IMR-90 (cell line): ENCODE measurements at regions not wholly inside any gene's neighbourhood (a gene's known extent, or its start where the extent isn't known, plus 50 kb on each side); places are given as distances from the start of the nearest gene placed in this dataset.
"Not testable (repeated sequence)": the region's sequence is repeated elsewhere in the genome, so short reads cannot be mapped to it uniquely, and the experiment has no call there.

ENCODE experiments used
- ATAC-seq: fragments of 200-7000 bp; cut with Tn5 transposase; 2 replicates; pipeline ENCODE4 v1.9.1; 2020; ENCODE audit warnings: low read depth, mild to moderate bottlenecking, moderate library complexity
- BruUV-seq: library from RNA; stranded (reverse); fragments of 400-500 nt; replicated peaks from 2 replicates; lab custom pipeline; 2021; lab: Mats Ljungman, UMichigan
- CTCF ChIA-PET: fragments of 300-600 bp; formaldehyde crosslinking; extraction: SDS; loops from one replicate; lab custom pipeline; 2021; ENCODE audit warnings: antibody characterized with exemption; lab: Yijun Ruan, JAX
- POLR2A ChIA-PET: fragments of 300-600 bp; sonication (Branson Sonifier 250); formaldehyde crosslinking; loops from one replicate; lab custom pipeline; 2022; ENCODE audit warnings: antibody characterized with exemption; ENCODE audit not compliant: unreplicated experiment; lab: Charles Lee
- DNase-seq: peaks from one replicate; pipeline ENCODE4 v3.0.0; 2013
- H2AFZ ChIP-seq: replicated peaks from 2 replicates; pipeline ENCODE3; 2013; ENCODE audit warnings: low read length, mild to moderate bottlenecking; ENCODE audit not compliant: poor library complexity
- H2AK5ac ChIP-seq: 2 replicates; pipeline ENCODE4 v1.6.1; 2013; ENCODE audit warnings: low read depth, low read length, inconsistent platforms
- H2AK9ac ChIP-seq: replicated peaks from 2 replicates; pipeline ENCODE3; 2013; ENCODE audit warnings: mild to moderate bottlenecking, low read depth, low read length, moderate library complexity; ENCODE audit not compliant: poor library complexity
- H2BK120ac ChIP-seq: 2 replicates; pipeline ENCODE4 v1.6.1; 2013; ENCODE audit warnings: low read depth, low read length, inconsistent platforms
- H2BK15ac ChIP-seq: 3 replicates; pipeline ENCODE4 v1.6.1; 2013; ENCODE audit warnings: low read depth, low read length, inconsistent platforms
- H2BK20ac ChIP-seq: 2 replicates; pipeline ENCODE4 v1.6.1; 2013; ENCODE audit warnings: low read depth, mild to moderate bottlenecking, inconsistent platforms, low read length, moderate library complexity
- H2BK5ac ChIP-seq: 2 replicates; pipeline ENCODE4 v1.6.1; 2013; ENCODE audit warnings: mild to moderate bottlenecking, low read depth, low read length, inconsistent platforms; ENCODE audit not compliant: poor library complexity, severe bottlenecking
- H3K14ac ChIP-seq: replicated peaks from 2 replicates; pipeline ENCODE4 v1.6.1; 2013; ENCODE audit warnings: low read depth, low read length, inconsistent platforms
- H3K18ac ChIP-seq: 2 replicates; pipeline ENCODE4 v1.6.1; 2013; ENCODE audit warnings: low read depth, low read length, control low read depth
- H3K23ac ChIP-seq: 2 replicates; pipeline ENCODE4 v1.6.1; 2013; ENCODE audit warnings: low read depth, low read length, inconsistent platforms
- H3K27ac ChIP-seq: 2 replicates; pipeline ENCODE4 v1.5.1; 2013; ENCODE audit warnings: mild to moderate bottlenecking, control low read depth, low read length; ENCODE audit not compliant: insufficient read depth
- H3K27me3 ChIP-seq: 2 replicates; pipeline ENCODE4 v1.6.1; 2013; ENCODE audit warnings: low read length; ENCODE audit not compliant: control insufficient read depth, insufficient read depth
- H3K36me3 ChIP-seq: 2 replicates; pipeline ENCODE4 v1.6.1; 2013; ENCODE audit warnings: low read length, mixed read lengths; ENCODE audit not compliant: control insufficient read depth, insufficient read depth
- H3K4ac ChIP-seq: 2 replicates; pipeline ENCODE4 v1.6.1; 2013; ENCODE audit warnings: low read depth, low read length, inconsistent platforms
- H3K4me1 ChIP-seq: 2 replicates; pipeline ENCODE4 v1.6.1; 2013; ENCODE audit warnings: low read length, mixed read lengths; ENCODE audit not compliant: control insufficient read depth, insufficient read depth
- H3K4me2 ChIP-seq: 2 replicates; pipeline ENCODE4 v1.6.1; 2013; ENCODE audit warnings: low read depth, mild to moderate bottlenecking, control low read depth, low read length, moderate library complexity
- H3K4me3 ChIP-seq: 2 replicates; pipeline ENCODE4 v1.5.1; 2013; ENCODE audit warnings: low read depth, mild to moderate bottlenecking, control low read depth, low read length, moderate library complexity; ENCODE audit not compliant: insufficient read depth
- H3K56ac ChIP-seq: 2 replicates; pipeline ENCODE4 v1.6.1; 2013; ENCODE audit warnings: low read length, inconsistent platforms; ENCODE audit not compliant: insufficient read depth; ENCODE audit errors: extremely low read depth
- H3K79me1 ChIP-seq, 2 experiments: 2 replicates each; pipeline ENCODE4 v1.6.1; 2013; ENCODE audit warnings: low read length in 2 of 2, inconsistent platforms in 1 of 2, low read depth in 1 of 2
- H3K9ac ChIP-seq: 2 replicates; pipeline ENCODE4 v1.6.1; 2013; ENCODE audit warnings: low read depth, low read length, control low read depth
- H3K9me1 ChIP-seq: 2 replicates; pipeline ENCODE4 v1.6.1; 2013; ENCODE audit warnings: low read length, inconsistent platforms; ENCODE audit not compliant: insufficient read depth
- H3K9me3 ChIP-seq: 2 replicates; pipeline ENCODE4 v1.6.1; 2013; ENCODE audit warnings: low read length; ENCODE audit not compliant: control insufficient read depth, insufficient read depth
- H4K20me1 ChIP-seq: 2 replicates; pipeline ENCODE4 v1.6.1; 2013; ENCODE audit warnings: low read length, inconsistent platforms; ENCODE audit not compliant: insufficient read depth
- H4K5ac ChIP-seq: 2 replicates; pipeline ENCODE4 v1.6.1; 2013; ENCODE audit warnings: mild to moderate bottlenecking, low read depth, low read length, control low read depth
- H4K8ac ChIP-seq, 2 experiments: 2 replicates each; pipeline ENCODE4 v1.6.1; 2013; ENCODE audit warnings: low read depth in 2 of 2, low read length in 2 of 2, control low read depth in 1 of 2, inconsistent platforms in 1 of 2
- H4K91ac ChIP-seq: 2 replicates; pipeline ENCODE4 v1.6.1; 2013; ENCODE audit warnings: low read depth, low read length, inconsistent platforms; ENCODE audit not compliant: insufficient read depth
- CHD1 ChIP-seq: IDR thresholded peaks from 2 replicates; pipeline ENCODE4 v1.6.1; 2012; ENCODE audit warnings: low read depth, low read length, improper control_type of control experiment
- FOS ChIP-seq: fragments of 150-350 bp; IDR thresholded peaks from 2 replicates; pipeline ENCODE4 v1.6.1; 2016; ENCODE audit warnings: low read depth, low read length
- MAFK ChIP-seq: IDR thresholded peaks from 2 replicates; pipeline ENCODE4 v1.6.1; 2012; ENCODE audit warnings: low read depth, low read length, improper control_type of control experiment
- MXI1 ChIP-seq: IDR thresholded peaks from 2 replicates; pipeline ENCODE4 v1.6.1; 2012; ENCODE audit warnings: low read depth, mild to moderate bottlenecking, low read length, moderate library complexity, borderline replicate concordance
- NFE2L2 ChIP-seq: fragments of 150-350 bp; IDR thresholded peaks from 2 replicates; pipeline ENCODE4 v1.6.1; 2016; ENCODE audit warnings: low read depth, mild to moderate bottlenecking, low read length
- RFX5 ChIP-seq: IDR thresholded peaks from 2 replicates; pipeline ENCODE4 v1.8.0; 2012; ENCODE audit warnings: low read depth, mild to moderate bottlenecking, low read length, moderate library complexity
- WGBS, 2 experiments: methylation state at CpG; one replicate each; pipeline versions ENCODE4 v1.1.5 to v1.1.7; 2013; ENCODE audit warnings: missing lambda C conversion rate in 2 of 2; ENCODE audit not compliant: insufficient read length in 1 of 2; ENCODE audit errors: extremely low coverage in 2 of 2; 5-methylcytosine and 5-hydroxymethylcytosine counted together
- dilution Hi-C: fragments of 300-500 bp; cut with HindIII; formaldehyde crosslinking; loops from one replicate; pipeline ENCODE4 v1.14.3; 2018; ENCODE audit warnings: low sequenced_read_pairs; ENCODE audit not compliant: unreplicated experiment
- in situ Hi-C: fragments of 300-500 bp; cut with MboI; formaldehyde crosslinking; loops from 3 replicates; pipeline ENCODE4 v1.14.3; 2019; ENCODE audit warnings: low sequenced_read_pairs, inconsistent platforms, mixed read lengths
- intact Hi-C: fragments of 100-400 bp; cut with micrococcal nuclease; formaldehyde crosslinking; loops from 2 replicates; pipeline ENCODE4 v1.10.0; 2022

GRCh38 chr3:177626045-177626444, 428.8 kb upstream of the TBL1XR1 start:
- H3K27ac ChIP-seq = no peak overlapping the region
- H3K23ac ChIP-seq = no peak overlapping the region
- no peak overlapping the region for H4K91ac ChIP-seq
- no peak overlapping the region for H3K14ac ChIP-seq
- H4K5ac ChIP-seq = no peak overlapping the region
- BruUV-seq = no TSS peak
- no peaks in the 10 kb centered on the region for H3K9me1 ChIP-seq
- H3K4ac ChIP-seq = no peak overlapping the region
- H3K79me1 ChIP-seq = no peaks in the 10 kb centered on the region
- no peak for DNase-seq
- POLR2A ChIA-PET = no interaction called here
- H3K56ac ChIP-seq = no peak overlapping the region
- dilution Hi-C loops (no loop called here), intact Hi-C loops (no loop called here), in situ Hi-C loops (no loop called here)
- WGBS, 2 experiments = no CpG with 5 or more reads among the region's 2 CpGs
- no peaks in the 10 kb centered on the region for H4K20me1 ChIP-seq
- no peak for ATAC-seq
- H3K9me3 ChIP-seq = peaks cover 2% of the 10 kb centered on the region; the same call in 1 of the 2 replicates
- H2AFZ ChIP-seq = no peak overlapping the region
- H4K8ac ChIP-seq = no peak overlapping the region
- H2BK5ac ChIP-seq = no peak overlapping the region
- H3K4me1 ChIP-seq = no peaks in the 10 kb centered on the region
- TF ChIP-seq CHD1 (no peak), NFE2L2 (no peak), MXI1 (no peak), FOS (no peak), MAFK (no peak), RFX5 (no peak)
- H2AK5ac ChIP-seq = no peak overlapping the region
- CTCF ChIA-PET = no interaction called here
- H3K18ac ChIP-seq = no peak overlapping the region
- no peak overlapping the region for H3K4me3 ChIP-seq
- no peak overlapping the region for H2BK20ac ChIP-seq
- no peak overlapping the region for H3K4me2 ChIP-seq
- no peak overlapping the region for H3K9ac ChIP-seq
- H3K36me3 ChIP-seq = no peaks in the 10 kb centered on the region
- H2BK120ac ChIP-seq = no peak overlapping the region
- H2BK15ac ChIP-seq = no peak overlapping the region
- H3K27me3 ChIP-seq = no peaks in the 10 kb centered on the region
- H2AK9ac ChIP-seq = no peak overlapping the region

GRCh38 chr3:177628095-177628719, 430.9 kb upstream of the TBL1XR1 start:
- H4K8ac ChIP-seq, ATAC-seq, H2AK5ac ChIP-seq, BruUV-seq, H2BK5ac ChIP-seq, H2BK15ac ChIP-seq, H2BK120ac ChIP-seq, H3K9ac ChIP-seq, H3K27me3 ChIP-seq, H3K4me3 ChIP-seq, H2AK9ac ChIP-seq, H4K91ac ChIP-seq, DNase-seq, H3K36me3 ChIP-seq, H3K79me1 ChIP-seq, H2AFZ ChIP-seq, H3K4me2 ChIP-seq, H2BK20ac ChIP-seq, H3K9me3 ChIP-seq, dilution Hi-C loops, H4K20me1 ChIP-seq, H3K27ac ChIP-seq, in situ Hi-C loops, intact Hi-C loops, H3K4ac ChIP-seq, H3K14ac ChIP-seq, POLR2A ChIA-PET, H3K4me1 ChIP-seq, H3K23ac ChIP-seq, H3K18ac ChIP-seq, CTCF ChIA-PET, H3K9me1 ChIP-seq, H4K5ac ChIP-seq, H3K56ac ChIP-seq: not testable (repeated sequence)
